Sigmoid colon (tissue), 3 donors: ENCODE measurements at regions not wholly inside any gene's neighbourhood (a gene's known extent, or its start where the extent isn't known, plus 50 kb on each side); places are given as distances from the start of the nearest gene placed in this dataset.

Source experiments
- CTCF ChIP-seq, 4 experiments: fragments of 450-650 bp in 3 of 4; fragments of 200-600 bp in 1 of 4; IDR thresholded peaks; one replicate each; pipeline ENCODE4 v1.5.1; 2016 to 2019; ENCODE audit warnings: antibody characterized with exemption in 4 of 4, mild to moderate bottlenecking in 3 of 4, moderate library complexity in 2 of 4
- POLR2A ChIP-seq, 2 donors: fragments of 450-650 bp; IDR thresholded peaks; one replicate each; pipeline ENCODE4 v1.6.1; 2016; ENCODE audit warnings: antibody characterized with exemption in 2 of 2, mild to moderate bottlenecking in 2 of 2, moderate library complexity in 2 of 2

GRCh38 chr5:4766101-4766500 is 374.0 kb upstream of the ADAMTS16 start:
- TF ChIP-seq CTCF (IDR thresholded peaks at IDR 0.05) (no peak), POLR2A (IDR thresholded peaks at IDR 0.05) (no peak)
